ENCODE measurements at regions not wholly inside any gene's neighbourhood (a gene's known extent, or its start where the extent isn't known, plus 50 kb on each side); places are given as distances from the start of the nearest gene placed in this dataset.

- no peak overlapping the region for H3K4me3 ChIP-seq (ENCODE audit: low read length)
- no peaks in the 10 kb centered on the region for H3K36me3 ChIP-seq (ENCODE audit: control insufficient read depth, insufficient read depth, low read length)
- no peak overlapping the region for H3K9ac ChIP-seq (ENCODE audit: low read length)
- H3K9me3 ChIP-seq (ENCODE audit: control insufficient read depth, low read length): no peaks in the 10 kb centered on the region
- H3K4me1 ChIP-seq (ENCODE audit: control insufficient read depth, insufficient read depth, low read length): no peaks in the 10 kb centered on the region
- no peaks in the 10 kb centered on the region for H3K27me3 ChIP-seq (ENCODE audit: control insufficient read depth, insufficient read depth, low read length)
These were observed 224.3 kb downstream of the GXYLT1 start for GRCh38 chr12:41920355-41920754.

- H3K4me1 ChIP-seq (ENCODE audit: control insufficient read depth, insufficient read depth, low read length): no peaks in the 10 kb centered on the region
- no peak overlapping the region for H3K9ac ChIP-seq (ENCODE audit: low read length)
- H3K4me3 ChIP-seq (ENCODE audit: low read length): no peak overlapping the region
- H3K36me3 ChIP-seq (ENCODE audit: control insufficient read depth, insufficient read depth, low read length): no peaks in the 10 kb centered on the region
- H3K27me3 ChIP-seq (ENCODE audit: control insufficient read depth, insufficient read depth, low read length): no peaks in the 10 kb centered on the region
- no peaks in the 10 kb centered on the region for H3K9me3 ChIP-seq (ENCODE audit: control insufficient read depth, low read length)
These were observed 225.0 kb downstream of the GXYLT1 start for GRCh38 chr12:41919526-41920261.

- H3K36me3 ChIP-seq (ENCODE audit: control insufficient read depth, insufficient read depth, low read length): no peaks in the 10 kb centered on the region
- H3K9me3 ChIP-seq (ENCODE audit: control insufficient read depth, low read length): no peaks in the 10 kb centered on the region
- no peak overlapping the region for H3K9ac ChIP-seq (ENCODE audit: low read length)
- H3K27me3 ChIP-seq (ENCODE audit: control insufficient read depth, insufficient read depth, low read length): no peaks in the 10 kb centered on the region
- no peak overlapping the region for H3K4me3 ChIP-seq (ENCODE audit: low read length)
- no peaks in the 10 kb centered on the region for H3K4me1 ChIP-seq (ENCODE audit: control insufficient read depth, insufficient read depth, low read length)
These were observed 225.6 kb downstream of the GXYLT1 start for GRCh38 chr12:41919048-41919447.

DNA sequence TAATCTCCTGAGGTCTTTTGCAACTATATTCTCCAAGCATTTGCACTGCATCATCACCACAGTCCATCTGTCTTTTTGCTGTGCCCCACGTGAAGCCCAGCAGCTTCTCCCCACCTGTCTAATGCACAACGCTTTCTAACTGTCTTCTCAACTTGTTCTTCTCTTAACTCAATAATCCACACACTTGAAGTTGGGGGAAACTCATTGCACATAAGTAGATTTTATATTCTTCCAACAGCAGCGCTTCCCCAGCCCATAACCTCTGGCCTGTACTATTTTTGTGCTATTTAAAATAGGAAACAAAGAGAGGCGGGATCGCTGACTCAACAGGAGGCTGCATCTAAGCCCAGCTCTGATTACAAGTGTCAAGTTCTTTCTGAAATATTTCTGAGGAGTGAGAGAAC, 226.7 kb downstream of the GXYLT1 start:
- Histone ChIP-seq H3K4me3 (ENCODE audit: low read length) (no peak overlapping the region), H3K27me3 (ENCODE audit: control insufficient read depth, insufficient read depth, low read length) (no peaks in the 10 kb centered on the region), H3K9me3 (ENCODE audit: control insufficient read depth, low read length) (no peaks in the 10 kb centered on the region), H3K36me3 (ENCODE audit: control insufficient read depth, insufficient read depth, low read length) (no peaks in the 10 kb centered on the region), H3K4me1 (ENCODE audit: control insufficient read depth, insufficient read depth, low read length) (no peaks in the 10 kb centered on the region), H3K9ac (ENCODE audit: low read length) (no peak overlapping the region)

DNA sequence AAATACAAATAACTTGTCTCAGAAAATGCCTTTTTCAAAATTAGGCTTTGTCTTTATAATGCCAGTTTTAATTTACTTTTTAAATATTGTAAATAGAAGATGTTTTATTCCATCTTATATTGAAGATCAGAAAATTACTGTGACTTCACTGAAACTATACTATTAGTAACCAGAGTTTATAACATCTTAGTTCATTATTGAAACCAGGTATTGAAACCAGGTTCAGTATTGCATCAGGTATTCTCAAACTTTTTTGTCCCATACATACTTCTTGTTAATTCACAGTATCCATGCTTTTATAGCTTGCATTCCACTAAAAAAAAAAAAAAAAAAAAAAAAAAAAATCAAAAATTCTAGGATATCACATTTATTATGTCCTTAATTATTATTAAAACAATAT, 227.5 kb downstream of the GXYLT1 start:
- Histone ChIP-seq H3K4me1 (ENCODE audit: control insufficient read depth, insufficient read depth, low read length) (no peaks in the 10 kb centered on the region), H3K36me3 (ENCODE audit: control insufficient read depth, insufficient read depth, low read length) (no peaks in the 10 kb centered on the region), H3K27me3 (ENCODE audit: control insufficient read depth, insufficient read depth, low read length) (no peaks in the 10 kb centered on the region), H3K9me3 (ENCODE audit: control insufficient read depth, low read length) (no peaks in the 10 kb centered on the region), H3K4me3 (ENCODE audit: low read length) (no peak overlapping the region), H3K9ac (ENCODE audit: low read length) (no peak overlapping the region)

DNA sequence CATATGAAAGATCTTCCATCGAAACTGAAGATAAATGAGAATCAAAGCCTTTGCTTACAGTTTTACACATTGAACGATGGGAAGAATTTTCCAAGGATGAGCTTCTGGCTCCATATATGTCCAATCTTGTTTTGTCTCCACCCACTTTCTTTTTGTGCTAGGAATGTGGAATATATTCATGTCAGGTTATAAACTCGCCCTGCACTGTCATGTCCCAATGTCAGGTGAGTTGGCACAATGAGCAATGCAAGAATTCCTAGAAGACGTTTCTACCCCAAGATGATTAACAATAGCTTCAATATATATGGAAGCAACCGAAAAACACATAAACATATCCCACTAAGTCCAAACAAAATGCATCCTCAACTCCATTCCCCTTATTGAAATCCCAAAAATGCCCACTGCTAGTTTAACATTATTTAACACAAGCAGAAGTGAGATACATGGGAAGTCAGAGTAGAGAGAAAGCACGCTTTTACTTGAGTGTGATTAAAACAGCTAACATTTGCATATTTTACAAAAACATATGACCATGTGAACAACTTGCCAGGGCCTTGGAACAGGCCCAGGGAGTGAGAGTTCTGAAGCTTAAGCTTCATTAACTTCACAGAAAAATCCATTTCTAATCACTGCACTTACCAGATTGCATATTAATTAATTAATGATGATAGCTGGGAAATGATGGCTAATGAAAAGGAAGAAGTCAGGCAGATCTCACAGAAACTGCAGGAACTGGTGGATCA, 233.9 kb downstream of the GXYLT1 start:
- Histone ChIP-seq H3K4me1 (ENCODE audit: control insufficient read depth, insufficient read depth, low read length) (no peaks in the 10 kb centered on the region), H3K27me3 (ENCODE audit: control insufficient read depth, insufficient read depth, low read length) (no peaks in the 10 kb centered on the region), H3K36me3 (ENCODE audit: control insufficient read depth, insufficient read depth, low read length) (no peaks in the 10 kb centered on the region), H3K9me3 (ENCODE audit: control insufficient read depth, low read length) (no peaks in the 10 kb centered on the region), H3K9ac (ENCODE audit: low read length) (no peak overlapping the region), H3K4me3 (ENCODE audit: low read length) (no peak overlapping the region)

DNA sequence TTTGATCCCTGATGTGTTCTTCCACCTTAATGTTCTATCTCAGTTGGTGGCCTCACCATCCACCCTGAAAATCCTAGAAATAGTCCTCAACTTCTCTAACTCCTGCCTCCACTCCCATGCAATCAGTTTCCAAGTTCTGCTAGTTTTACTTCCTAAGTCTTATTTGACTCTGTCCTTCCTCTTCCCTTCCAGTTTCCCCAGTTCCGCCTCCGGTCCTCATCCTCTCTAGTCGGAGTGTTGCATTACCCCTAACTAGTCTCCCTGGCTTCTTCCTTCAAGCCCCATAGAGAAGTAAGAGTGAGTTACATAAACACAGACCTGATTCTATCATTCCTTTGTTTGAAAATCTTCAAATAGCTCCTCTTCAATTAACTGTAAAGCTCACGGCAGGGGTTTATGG, 236.5 kb downstream of the GXYLT1 start:
- Histone ChIP-seq H3K36me3 (ENCODE audit: control insufficient read depth, insufficient read depth, low read length) (no peaks in the 10 kb centered on the region), H3K9ac (ENCODE audit: low read length) (no peak overlapping the region), H3K4me1 (ENCODE audit: control insufficient read depth, insufficient read depth, low read length) (no peaks in the 10 kb centered on the region), H3K9me3 (ENCODE audit: control insufficient read depth, low read length) (no peaks in the 10 kb centered on the region), H3K27me3 (ENCODE audit: control insufficient read depth, insufficient read depth, low read length) (no peaks in the 10 kb centered on the region), H3K4me3 (ENCODE audit: low read length) (no peak overlapping the region)

DNA sequence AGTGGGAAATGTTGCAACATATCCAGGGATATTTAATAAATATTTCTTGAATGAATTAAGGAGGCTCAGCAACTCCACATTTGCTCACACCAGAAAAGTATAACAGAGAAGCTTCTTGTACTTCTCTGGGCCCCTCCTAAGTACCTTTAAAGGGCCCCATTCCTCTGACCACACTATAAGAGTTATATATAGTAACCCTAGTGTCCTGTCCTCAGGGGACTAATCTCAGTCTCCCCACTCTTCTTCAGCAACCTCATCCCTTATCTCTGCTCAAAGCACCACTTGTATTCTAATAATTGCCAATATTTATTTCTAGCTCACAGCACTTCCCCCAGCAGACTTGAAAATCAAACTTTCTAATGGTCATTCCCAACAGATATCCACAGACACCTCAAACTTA, 237.1 kb downstream of the GXYLT1 start:
- no peak overlapping the region for H3K9ac ChIP-seq (ENCODE audit: low read length)
- H3K36me3 ChIP-seq (ENCODE audit: control insufficient read depth, insufficient read depth, low read length): no peaks in the 10 kb centered on the region
- H3K9me3 ChIP-seq (ENCODE audit: control insufficient read depth, low read length): no peaks in the 10 kb centered on the region
- no peaks in the 10 kb centered on the region for H3K27me3 ChIP-seq (ENCODE audit: control insufficient read depth, insufficient read depth, low read length)
- H3K4me3 ChIP-seq (ENCODE audit: low read length): no peak overlapping the region
- H3K4me1 ChIP-seq (ENCODE audit: control insufficient read depth, insufficient read depth, low read length): no peaks in the 10 kb centered on the region

GRCh38 chr12:41907021-41907420, 237.7 kb downstream of the GXYLT1 start:
- Histone ChIP-seq H3K9ac (ENCODE audit: low read length) (no peak overlapping the region), H3K36me3 (ENCODE audit: control insufficient read depth, insufficient read depth, low read length) (no peaks in the 10 kb centered on the region), H3K4me1 (ENCODE audit: control insufficient read depth, insufficient read depth, low read length) (no peaks in the 10 kb centered on the region), H3K4me3 (ENCODE audit: low read length) (no peak overlapping the region), H3K27me3 (ENCODE audit: control insufficient read depth, insufficient read depth, low read length) (no peaks in the 10 kb centered on the region), H3K9me3 (ENCODE audit: control insufficient read depth, low read length) (no peaks in the 10 kb centered on the region)

- H3K36me3 ChIP-seq (ENCODE audit: control insufficient read depth, insufficient read depth, low read length): no peaks in the 10 kb centered on the region
- no peaks in the 10 kb centered on the region for H3K9me3 ChIP-seq (ENCODE audit: control insufficient read depth, low read length)
- H3K27me3 ChIP-seq (ENCODE audit: control insufficient read depth, insufficient read depth, low read length): no peaks in the 10 kb centered on the region
- H3K9ac ChIP-seq (ENCODE audit: low read length): no peak overlapping the region
- no peak overlapping the region for H3K4me3 ChIP-seq (ENCODE audit: low read length)
- H3K4me1 ChIP-seq (ENCODE audit: control insufficient read depth, insufficient read depth, low read length): no peaks in the 10 kb centered on the region
These were observed 238.8 kb downstream of the GXYLT1 start for GRCh38 chr12:41905759-41906297.

DNA sequence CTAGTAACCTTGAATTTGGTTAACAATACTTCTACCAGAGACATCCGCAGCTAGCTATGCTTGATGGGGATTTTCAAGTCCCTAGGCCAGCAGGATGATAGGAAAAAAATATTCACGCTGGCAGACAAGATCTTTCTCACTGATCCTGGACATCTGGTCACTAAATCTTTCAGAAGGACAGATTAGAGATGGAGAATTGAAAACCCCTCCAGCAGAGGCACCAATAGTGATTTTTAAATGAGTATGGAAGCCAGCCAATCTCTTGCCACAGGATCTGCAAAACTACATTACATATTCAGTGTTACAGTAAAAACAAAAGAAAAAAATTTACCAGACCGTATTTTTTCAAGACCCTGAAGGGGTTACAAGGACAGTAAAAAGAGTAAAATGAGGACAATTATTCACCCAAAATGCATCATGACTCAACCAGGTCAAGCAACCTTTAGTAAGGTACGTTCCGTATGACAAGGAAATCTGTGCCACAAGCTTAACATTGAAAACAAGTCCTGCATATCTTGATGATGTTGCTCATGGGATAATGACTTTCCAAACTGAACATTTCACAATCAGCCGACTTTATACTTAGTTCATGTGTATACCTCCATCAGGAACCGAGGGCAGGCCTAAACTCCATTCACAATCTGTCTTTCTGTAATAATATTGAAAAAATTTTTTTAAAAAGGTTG, 239.5 kb downstream of the GXYLT1 start:
- H3K36me3 ChIP-seq (ENCODE audit: control insufficient read depth, insufficient read depth, low read length): no peaks in the 10 kb centered on the region
- no peaks in the 10 kb centered on the region for H3K27me3 ChIP-seq (ENCODE audit: control insufficient read depth, insufficient read depth, low read length)
- no peak overlapping the region for H3K9ac ChIP-seq (ENCODE audit: low read length)
- H3K9me3 ChIP-seq (ENCODE audit: control insufficient read depth, low read length): no peaks in the 10 kb centered on the region
- no peaks in the 10 kb centered on the region for H3K4me1 ChIP-seq (ENCODE audit: control insufficient read depth, insufficient read depth, low read length)
- no peak overlapping the region for H3K4me3 ChIP-seq (ENCODE audit: low read length)

DNA sequence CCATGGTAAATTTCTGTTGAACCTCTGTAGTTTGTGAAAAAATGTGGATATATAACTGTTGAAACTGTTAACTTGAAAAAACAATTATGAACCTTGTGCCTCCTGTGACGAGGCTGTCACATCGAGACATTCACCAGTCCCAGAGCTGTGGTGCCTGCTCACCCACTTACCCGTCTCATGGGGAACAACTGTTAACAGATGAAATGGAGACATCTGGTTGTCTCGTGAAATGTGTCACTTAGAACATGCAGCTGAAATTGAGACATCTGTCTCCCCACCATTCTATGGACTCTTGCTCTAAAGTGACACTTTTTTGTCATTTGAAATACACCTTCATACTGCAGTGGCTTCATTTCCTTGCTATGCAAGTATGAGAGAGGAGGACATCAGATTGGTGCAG, 240.6 kb downstream of the GXYLT1 start:
- H3K4me3 ChIP-seq (ENCODE audit: low read length): no peak overlapping the region
- H3K9me3 ChIP-seq (ENCODE audit: control insufficient read depth, low read length): no peaks in the 10 kb centered on the region
- H3K27me3 ChIP-seq (ENCODE audit: control insufficient read depth, insufficient read depth, low read length): no peaks in the 10 kb centered on the region
- no peaks in the 10 kb centered on the region for H3K36me3 ChIP-seq (ENCODE audit: control insufficient read depth, insufficient read depth, low read length)
- H3K9ac ChIP-seq (ENCODE audit: low read length): no peak overlapping the region
- no peaks in the 10 kb centered on the region for H3K4me1 ChIP-seq (ENCODE audit: control insufficient read depth, insufficient read depth, low read length)

Measured in mucosa of stomach (tissue), 1 donor.